HCT116 (cell line): ENCODE measurements at regions not wholly inside any gene's neighbourhood (a gene's known extent, or its start where the extent isn't known, plus 50 kb on each side); places are given as distances from the start of the nearest gene placed in this dataset.

Experiments used
- CBX3 ChIP-seq: IDR thresholded peaks from 2 replicates; pipeline ENCODE4 v1.6.1; 2012; ENCODE audit warnings: low read depth
- SP1 ChIP-seq: IDR thresholded peaks from 2 replicates; pipeline ENCODE4 v1.6.1; 2012; ENCODE audit warnings: low read depth
- TF ChIP-seq, protein P1 (sequence below), 3 experiments: fragments of 200-600 bp in 1 of 3; sonication (generic) in 1 of 3; IDR thresholded peaks in 2 of 3; conservative IDR thresholded peaks in 1 of 3; 2 replicates each; pipeline ENCODE4 v1.5.1; 2012 to 2017; ENCODE audit warnings: low read depth in 2 of 3, low read length in 2 of 3, antibody characterized with exemption in 1 of 3, borderline replicate concordance in 1 of 3, control low read depth in 1 of 3, mild to moderate bottlenecking in 1 of 3, mixed read lengths in 1 of 3, mixed run types in 1 of 3, moderate library complexity in 1 of 3; ENCODE audit not compliant: insufficient read depth in 1 of 3

DNA sequence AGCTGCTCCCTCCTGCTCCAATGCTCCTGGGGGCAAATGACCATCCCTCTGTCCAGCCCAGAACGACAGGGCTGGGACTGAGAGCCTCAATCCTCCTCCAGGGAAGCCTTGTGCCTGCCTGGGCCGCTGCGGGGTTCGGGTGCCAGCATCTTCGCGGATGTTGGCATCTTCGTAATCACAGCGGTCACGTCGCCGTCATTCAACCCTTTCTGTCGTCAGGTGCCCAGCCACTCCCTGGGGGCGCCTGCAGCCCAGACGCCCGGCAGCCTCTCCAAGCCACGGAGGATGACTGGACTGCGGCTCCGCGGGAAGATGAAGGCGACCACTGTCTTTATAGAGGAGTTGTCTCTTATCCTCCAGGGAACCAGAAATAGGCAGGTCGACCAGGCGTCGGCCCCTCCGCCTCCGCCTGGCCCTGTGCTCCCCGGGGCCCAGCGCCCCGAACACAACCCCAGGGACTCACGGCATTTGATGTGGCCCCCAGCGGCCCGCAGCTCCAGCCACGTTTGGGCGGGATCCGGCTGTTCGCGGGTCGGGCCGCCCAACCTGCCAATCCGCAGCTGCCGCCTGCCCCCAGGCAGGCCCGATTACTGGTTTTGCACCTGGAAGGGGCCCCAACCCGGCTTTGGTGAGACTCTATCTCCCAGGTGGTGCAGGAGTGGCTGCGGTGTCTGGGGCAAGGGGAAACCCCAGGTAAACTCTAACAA is 113.9 kb downstream of the THNSL2 start:
- TF ChIP-seq, protein P1, sequence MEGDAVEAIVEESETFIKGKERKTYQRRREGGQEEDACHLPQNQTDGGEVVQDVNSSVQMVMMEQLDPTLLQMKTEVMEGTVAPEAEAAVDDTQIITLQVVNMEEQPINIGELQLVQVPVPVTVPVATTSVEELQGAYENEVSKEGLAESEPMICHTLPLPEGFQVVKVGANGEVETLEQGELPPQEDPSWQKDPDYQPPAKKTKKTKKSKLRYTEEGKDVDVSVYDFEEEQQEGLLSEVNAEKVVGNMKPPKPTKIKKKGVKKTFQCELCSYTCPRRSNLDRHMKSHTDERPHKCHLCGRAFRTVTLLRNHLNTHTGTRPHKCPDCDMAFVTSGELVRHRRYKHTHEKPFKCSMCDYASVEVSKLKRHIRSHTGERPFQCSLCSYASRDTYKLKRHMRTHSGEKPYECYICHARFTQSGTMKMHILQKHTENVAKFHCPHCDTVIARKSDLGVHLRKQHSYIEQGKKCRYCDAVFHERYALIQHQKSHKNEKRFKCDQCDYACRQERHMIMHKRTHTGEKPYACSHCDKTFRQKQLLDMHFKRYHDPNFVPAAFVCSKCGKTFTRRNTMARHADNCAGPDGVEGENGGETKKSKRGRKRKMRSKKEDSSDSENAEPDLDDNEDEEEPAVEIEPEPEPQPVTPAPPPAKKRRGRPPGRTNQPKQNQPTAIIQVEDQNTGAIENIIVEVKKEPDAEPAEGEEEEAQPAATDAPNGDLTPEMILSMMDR (IDR thresholded peaks at IDR 0.05 in 2 of 3, conservative IDR thresholded peaks at IDR 0.05 in 1 of 3; ENCODE audit: borderline replicate concordance in 1 of 3, insufficient read depth in 1 of 3, low read depth in 2 of 3, low read length in 2 of 3): no peak
- TF ChIP-seq SP1: no peak
- TF ChIP-seq CBX3: no peak
